HG03442 (cell line): ENCODE measurements at regions not wholly inside any gene's neighbourhood (a gene's known extent, or its start where the extent isn't known, plus 50 kb on each side); places are given as distances from the start of the nearest gene placed in this dataset.

Experiments used
- ATAC-seq: cut with Tn5 transposase; IDR thresholded peaks from one replicate; pipeline ENCODE4 v1.9.1; 2021; ENCODE audit warnings: mild to moderate bottlenecking, moderate library complexity; ENCODE audit not compliant: unreplicated experiment

DNA sequence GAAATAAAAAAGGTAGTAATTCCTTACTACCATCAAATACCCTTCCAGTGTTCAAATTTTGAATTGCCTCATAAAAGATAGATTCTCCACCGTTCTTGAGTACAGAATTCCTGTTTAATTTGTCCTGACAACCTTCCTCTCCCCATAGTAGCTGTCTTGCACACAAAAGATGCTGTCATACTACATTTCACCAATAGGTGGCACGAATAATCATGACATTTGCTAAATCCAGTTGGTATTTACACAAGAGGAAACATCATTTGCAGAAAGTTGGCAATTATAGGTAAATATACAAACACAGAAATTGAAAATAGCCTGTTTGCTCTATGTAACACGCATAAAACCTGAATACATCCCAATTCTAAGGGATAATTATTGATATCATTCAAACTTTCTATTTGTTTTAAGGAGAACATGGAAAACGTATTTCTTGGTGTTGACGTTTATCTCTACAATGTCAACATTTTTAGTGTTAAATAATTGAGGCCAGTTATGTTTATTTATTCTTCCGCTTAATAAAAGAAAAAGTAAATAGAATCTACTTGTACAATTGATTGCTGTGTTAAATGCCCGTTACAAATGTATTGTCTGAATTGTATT, 58.3 kb upstream of the CLDN10 start:
- ATAC-seq: peak; percentile 66

DNA sequence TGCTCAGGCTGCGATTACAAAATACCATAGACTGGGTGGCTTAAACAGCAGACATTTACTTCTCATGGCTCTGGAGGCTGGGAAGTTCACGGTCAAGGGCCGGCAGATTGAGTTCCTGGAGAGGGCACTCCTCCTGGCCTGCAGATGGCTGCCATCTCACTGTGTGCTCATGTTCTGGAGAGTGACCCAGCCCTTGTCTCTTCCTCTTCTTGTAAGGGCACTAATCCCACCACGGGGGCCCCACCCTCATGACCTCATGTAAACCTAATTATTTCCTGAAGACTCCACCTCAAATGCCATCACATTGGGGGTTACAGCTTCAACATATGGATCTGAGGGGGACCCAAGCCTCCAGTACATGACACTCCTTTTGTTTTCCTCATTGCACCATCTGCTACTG, 56.0 kb upstream of the CLDN10 start:
- ATAC-seq: no peak

DNA sequence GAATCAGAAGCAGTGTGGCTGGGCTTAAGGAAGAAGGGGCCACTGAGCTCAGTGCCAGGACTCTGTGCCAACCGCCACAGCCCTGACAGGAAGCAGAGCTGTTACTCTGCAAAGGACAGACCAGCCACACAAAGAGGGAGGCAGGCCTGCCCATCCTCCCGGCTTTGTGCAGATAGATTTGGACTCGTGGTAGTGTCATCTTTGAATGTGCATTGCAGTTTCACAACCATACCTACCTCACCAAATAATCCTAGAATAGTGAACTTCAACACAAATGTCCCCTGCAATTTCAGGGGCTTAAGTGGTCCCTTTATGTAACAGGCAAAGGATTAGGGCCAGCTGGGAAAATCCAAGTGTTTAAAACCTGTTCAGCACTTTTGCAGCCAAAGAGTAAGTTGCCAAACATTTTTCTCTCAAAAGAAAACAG, 55.1 kb upstream of the CLDN10 start:
- no peak for ATAC-seq

DNA sequence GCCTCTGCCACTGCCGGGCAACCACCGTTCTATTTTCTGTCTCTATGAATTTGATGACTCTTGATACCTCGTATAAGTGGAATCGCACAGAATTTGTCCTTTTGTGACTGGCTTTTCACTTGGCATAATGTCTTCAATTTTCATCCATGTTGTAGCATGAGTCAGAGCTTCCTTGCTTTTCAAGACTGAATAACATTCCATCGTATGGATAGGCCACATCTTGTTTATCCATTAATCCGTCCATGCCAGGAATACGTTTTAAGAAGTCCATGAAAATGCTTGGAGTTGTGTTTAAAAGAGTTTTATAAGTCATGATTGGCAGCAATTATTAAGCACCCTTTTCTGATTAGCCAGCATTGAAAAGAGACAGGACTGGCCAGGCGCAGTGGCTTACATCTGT, 53.6 kb upstream of the CLDN10 start:
- ATAC-seq: no peak

DNA sequence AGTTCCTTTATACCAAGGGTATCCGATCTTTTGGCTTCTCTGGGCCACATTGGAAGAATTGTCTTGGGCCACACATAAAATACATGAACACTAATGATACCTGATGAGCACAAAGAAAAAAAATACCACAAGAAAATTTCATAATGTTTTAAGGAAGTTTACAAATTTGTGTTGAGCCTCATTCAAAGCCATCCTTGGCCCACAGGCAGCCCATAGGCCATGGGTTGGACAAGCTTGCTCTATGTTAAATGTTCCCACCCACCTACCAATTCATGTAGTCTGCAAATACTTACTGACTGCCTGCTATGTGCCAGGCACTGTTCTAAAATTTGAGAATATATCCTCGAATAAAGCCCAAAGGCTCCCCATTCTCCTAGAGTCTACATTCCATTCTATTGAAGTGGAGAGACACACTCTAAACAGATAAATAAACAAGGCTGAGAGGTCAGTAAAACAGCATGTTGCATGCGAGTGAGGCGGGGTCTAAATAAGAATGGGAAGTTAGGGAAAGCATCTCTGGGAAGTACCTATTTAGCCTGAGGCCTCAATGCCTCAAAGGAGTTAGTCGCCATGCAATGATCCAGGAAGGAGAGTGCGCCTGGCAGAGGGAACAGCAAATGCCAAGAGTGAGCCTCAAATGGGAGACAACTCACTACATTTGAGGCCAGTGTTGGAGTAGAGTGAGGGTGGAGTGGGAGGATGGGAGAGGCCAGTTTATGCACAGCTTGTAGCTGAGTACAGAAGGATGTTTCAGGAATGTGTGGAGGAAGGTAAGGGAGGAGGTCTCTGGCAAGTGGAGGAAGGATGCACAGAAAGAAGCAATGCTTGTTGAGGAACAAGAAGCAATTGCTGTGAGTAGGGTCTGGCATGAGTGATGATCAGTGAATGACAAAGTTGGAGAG, 52.5 kb upstream of the CLDN10 start:
- ATAC-seq: no peak

DNA sequence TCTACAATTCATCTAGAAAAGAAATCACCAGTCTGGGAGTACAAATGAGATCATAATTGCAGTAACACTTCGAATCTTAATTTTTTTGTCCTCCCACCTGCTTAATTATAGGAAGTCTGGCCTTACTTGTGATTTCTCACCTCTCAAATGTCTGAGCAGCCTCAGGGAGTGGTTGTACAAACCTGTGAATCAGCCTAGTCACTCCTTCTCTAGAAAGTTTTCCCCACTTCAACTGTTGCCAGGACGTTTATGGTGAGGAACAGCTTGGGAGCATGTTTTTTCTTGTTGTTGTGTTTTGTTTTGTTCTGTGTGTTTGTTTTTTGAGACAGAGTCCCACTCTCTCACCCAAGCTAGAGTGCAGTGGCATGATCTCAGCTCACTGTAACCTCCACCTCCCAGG, 50.3 kb upstream of the CLDN10 start:
- ATAC-seq: no peak
